Testis (tissue), 2 donors: ENCODE measurements at regions not wholly inside any gene's neighbourhood (a gene's known extent, or its start where the extent isn't known, plus 50 kb on each side); places are given as distances from the start of the nearest gene placed in this dataset.

ENCODE experiments used
- POLR2A ChIP-seq: fragments of 450-650 bp; IDR thresholded peaks from one replicate; pipeline ENCODE4 v1.6.1; 2017; ENCODE audit warnings: antibody characterized with exemption, mild to moderate bottlenecking, moderate library complexity
- TF ChIP-seq, protein P1 (sequence below), 3 experiments: fragments of 450-650 bp in 2 of 3; fragments of 200-600 bp in 1 of 3; sonication (generic) in 1 of 3; IDR thresholded peaks; one replicate each; pipeline ENCODE4 v1.5.1; 2016 to 2019; ENCODE audit warnings: antibody characterized with exemption in 3 of 3, mild to moderate bottlenecking in 2 of 3, moderate library complexity in 1 of 3

DNA sequence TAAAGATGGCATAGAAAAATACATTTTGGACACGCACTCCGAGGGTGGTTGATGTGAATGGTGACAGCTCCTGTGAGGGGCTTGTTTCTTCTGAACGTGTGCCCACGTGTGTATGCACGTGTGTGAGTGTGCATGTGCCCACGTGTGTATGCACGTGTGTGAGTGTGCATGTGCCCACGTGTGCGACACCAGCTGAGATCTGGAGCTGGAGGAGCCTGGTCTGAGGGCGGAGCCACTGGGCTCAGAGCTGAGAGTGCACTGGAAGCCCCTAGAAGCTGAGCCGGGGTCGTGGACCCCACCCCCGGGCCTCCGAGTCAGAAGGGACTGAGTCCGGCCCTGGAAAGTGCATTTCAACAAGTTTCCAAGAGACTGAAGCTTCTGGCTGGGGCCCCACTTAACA is 282.5 kb upstream of the IRX4 start:
- TF ChIP-seq, protein P1, sequence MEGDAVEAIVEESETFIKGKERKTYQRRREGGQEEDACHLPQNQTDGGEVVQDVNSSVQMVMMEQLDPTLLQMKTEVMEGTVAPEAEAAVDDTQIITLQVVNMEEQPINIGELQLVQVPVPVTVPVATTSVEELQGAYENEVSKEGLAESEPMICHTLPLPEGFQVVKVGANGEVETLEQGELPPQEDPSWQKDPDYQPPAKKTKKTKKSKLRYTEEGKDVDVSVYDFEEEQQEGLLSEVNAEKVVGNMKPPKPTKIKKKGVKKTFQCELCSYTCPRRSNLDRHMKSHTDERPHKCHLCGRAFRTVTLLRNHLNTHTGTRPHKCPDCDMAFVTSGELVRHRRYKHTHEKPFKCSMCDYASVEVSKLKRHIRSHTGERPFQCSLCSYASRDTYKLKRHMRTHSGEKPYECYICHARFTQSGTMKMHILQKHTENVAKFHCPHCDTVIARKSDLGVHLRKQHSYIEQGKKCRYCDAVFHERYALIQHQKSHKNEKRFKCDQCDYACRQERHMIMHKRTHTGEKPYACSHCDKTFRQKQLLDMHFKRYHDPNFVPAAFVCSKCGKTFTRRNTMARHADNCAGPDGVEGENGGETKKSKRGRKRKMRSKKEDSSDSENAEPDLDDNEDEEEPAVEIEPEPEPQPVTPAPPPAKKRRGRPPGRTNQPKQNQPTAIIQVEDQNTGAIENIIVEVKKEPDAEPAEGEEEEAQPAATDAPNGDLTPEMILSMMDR (IDR thresholded peaks at IDR 0.05): no peak
- TF ChIP-seq POLR2A: no peak
